Activated CD4-positive, alpha-beta T cell treated with anti-CD3 and anti-CD28 coated beads, Interleukin-2, amount 50 U/mL, for 24 hours (primary cell): ENCODE measurements at regions not wholly inside any gene's neighbourhood (a gene's known extent, or its start where the extent isn't known, plus 50 kb on each side); places are given as distances from the start of the nearest gene placed in this dataset.

Experiments used
- DNase-seq, 2 donors: peaks; one replicate each; pipeline ENCODE4 v3.0.0-alpha.2; 2020; ENCODE audit warnings: low read depth in 1 of 2, low spot score in 1 of 2

DNA sequence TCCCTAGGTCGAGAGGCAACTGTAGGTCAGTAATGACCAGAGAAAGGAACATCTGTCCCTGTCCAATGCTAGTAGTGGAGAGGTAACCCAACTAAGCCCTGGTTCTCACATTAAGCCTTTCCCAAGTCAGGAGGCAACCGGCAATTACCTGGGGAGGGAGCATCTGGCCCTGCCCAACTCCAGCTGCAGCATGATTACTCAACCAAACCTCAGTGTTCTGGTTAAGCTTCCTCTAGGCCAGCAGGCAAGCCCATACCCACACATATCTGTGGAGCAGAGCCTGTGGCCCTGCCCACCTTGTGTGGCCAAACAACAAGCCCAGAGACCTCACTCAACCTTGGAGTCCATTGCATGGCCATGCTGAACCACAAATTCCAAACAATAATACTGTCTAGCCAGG is 220.8 kb upstream of the SLC24A2 start:
- no peak for DNase-seq

DNA sequence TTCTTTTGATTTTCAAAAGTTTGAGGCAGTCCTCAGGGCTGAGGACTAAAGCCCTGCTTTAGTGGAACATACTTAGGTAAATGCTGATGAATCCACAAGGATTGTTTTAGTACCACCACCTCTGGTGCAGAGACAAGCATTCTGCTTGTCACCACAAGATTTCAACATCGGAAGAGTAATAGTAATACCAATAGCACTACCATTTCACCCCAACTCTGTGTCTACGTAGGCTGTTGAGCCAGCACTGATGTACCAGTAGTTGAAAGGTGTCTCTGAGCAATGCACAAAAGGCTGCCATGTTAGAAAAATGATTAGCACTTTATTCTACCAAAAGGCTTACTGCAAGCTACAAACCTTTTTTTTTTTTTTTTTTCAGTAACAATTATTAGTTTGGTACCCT is 213.2 kb upstream of the SLC24A2 start:
- DNase-seq: no peak

DNA sequence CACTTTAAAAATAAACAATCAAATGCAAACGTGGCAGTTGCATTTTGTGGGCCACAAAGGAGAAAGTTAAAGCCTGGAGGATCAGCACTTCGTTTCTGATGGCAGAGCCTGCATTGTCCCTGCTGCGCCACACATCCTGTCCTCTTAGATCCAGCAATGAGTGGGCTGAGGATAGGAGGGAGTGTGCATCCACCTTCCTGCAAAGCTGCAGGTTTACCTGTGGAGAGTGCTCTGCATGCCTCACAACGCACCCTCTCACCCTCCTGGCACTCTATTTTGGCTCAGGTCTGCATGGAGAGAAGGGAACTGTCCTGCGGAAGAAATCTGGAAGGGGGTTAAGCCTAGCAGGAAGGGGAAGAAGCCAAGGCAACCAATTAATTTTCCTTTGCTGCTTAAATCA is 212.2 kb upstream of the SLC24A2 start:
- DNase-seq: no peak

DNA sequence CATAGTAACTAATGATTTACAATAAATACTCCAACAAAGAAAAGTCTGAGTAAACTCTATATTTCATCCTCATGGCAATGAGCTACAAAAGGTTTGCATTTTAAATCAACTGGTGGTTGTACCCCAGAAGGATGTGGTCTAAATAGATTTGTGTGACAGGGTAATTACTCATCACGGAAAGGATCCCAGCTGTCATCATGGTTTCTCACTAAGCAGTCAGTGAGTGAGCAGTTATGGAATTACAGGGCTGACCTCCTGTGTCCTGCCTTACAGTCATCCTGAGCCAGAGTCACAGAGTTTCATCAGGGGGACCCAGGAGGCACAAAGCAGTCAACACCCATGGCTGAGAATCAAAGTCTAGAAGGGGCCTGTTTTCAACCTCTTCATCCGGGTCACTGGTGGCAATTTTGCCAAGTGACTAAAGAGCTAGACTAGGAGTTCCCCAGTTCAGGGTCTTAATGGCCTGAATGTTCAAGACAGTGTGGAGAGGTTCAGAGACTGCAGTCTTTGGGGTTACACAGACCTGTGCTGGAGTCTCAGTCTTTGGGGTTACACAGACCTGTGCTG is 210.7 kb upstream of the SLC24A2 start:
- DNase-seq: peak; percentile 20 to 63

DNA sequence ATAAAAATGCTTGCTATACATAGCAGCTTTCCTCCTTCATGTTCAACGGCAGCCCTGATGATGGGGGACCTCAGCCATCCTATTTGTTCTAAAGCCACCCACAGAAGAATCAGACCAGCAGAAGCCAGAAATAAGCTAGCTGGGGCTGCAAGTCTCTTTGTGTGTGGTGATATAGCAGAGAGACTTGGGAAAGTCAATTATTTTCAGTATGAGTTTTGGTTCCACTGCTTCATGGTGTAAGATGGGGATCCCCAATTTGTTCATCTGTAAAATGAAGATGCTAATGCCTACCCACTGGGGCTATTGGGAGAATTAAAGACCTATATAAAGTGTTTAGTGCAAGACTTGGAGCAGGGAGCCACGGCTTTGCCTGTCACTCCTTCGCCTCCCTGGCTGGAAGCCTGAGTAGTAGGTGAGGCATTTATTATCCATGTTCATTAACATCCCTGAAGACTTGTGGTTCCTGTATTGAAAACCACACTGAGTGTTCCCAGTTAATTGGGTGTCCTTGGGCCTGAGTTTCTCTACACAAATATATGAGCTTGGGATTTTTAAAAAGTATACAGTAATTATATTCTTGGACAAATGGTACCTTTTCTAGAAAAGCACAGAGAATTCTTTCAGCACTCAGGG is 210.1 kb upstream of the SLC24A2 start:
- DNase-seq: no peak

DNA sequence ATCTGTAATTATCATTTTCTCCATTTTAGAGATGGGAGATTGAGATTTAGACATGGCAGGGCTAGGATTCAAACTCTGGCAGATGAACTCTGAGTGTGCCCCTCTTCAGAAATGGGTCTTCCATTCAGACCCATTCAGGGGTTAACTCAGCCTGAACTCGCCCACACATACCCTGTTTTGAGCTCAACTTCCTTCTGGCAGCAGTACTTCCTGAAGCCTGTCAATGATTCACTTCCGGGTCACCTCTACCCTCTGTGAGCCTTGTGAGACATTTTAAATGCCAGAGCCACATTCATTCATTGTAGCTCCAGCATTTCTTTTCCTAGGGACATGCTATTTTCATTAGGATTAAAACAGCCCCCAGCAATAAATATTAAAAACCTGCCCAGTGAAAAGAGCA is 209.3 kb upstream of the SLC24A2 start:
- no peak for DNase-seq

DNA sequence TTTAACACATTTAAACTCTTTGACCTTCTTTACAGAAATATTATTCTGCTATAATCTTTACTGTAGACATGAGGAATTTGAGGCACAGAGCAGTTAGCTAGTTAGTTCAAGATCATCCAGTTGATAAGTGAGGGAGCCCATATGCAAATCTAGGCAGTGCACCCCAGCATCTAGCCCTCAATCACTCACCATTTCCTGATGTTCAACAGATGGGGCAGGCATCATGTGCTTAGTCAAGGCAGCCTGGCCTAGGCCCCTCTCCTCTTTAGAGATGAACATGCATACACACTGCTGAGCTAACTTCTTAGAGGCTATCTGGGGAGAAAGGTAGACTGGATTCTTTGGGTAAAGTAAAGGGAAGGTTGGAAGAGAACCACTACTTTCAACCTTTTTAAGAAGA is 206.8 kb upstream of the SLC24A2 start:
- DNase-seq: no peak

DNA sequence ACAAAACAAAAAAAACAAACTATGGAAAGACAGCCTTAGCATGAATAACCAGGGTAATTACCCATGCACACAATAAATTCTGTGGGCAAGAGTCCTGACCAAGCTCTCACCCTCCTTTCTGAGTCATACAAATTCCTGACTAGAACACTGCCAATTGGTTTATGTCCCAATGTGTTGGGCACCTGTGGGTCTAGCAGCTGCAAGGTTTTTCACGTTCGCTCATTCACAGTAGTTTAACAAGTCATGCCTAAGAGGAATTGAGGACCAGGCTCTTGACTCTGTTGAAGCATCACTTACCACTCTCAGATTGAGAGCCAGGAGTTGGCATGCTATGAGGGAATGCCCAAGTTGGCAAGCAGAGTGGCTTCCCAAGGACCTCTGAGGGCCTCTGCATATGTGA is 205.5 kb upstream of the SLC24A2 start:
- no peak for DNase-seq

DNA sequence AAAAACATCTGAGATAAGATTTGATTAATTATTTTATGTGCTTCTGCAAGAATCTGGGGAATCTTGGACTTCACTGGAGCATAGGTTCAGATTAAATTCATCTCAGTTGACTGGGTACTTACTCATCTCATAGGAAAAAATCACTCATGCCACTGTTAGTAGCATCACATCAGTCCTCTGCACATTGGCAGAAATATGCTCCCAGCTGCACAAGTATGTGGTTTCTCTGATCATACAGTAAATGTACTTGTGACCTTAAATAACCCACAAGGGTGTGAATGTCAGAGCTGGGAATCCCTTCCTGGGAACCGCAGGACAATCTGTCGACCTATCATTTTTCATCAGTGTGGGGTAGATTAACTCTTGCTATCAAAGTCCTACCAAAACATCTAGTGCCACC is 203.7 kb upstream of the SLC24A2 start:
- peak in 1 of 2 donors; percentile 31 for DNase-seq

DNA sequence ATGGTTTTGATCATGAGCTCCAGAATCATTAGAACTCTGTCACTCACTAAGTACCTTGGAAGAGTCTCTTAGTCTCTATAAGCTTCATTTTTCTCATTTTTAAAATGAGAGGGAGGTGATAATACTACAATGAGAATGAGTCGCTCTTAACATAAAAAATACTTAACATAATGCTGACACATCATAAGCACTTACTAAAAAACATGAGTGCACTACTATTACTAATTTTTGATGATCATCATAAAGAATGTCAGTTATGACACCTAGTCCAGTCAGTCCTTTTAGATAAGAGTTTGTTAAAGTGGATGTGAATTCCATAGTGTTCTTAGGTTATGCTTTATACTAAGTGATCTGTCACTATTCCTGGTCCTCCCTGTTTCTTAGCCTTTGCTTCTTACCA is 200.4 kb upstream of the SLC24A2 start:
- no peak for DNase-seq

DNA sequence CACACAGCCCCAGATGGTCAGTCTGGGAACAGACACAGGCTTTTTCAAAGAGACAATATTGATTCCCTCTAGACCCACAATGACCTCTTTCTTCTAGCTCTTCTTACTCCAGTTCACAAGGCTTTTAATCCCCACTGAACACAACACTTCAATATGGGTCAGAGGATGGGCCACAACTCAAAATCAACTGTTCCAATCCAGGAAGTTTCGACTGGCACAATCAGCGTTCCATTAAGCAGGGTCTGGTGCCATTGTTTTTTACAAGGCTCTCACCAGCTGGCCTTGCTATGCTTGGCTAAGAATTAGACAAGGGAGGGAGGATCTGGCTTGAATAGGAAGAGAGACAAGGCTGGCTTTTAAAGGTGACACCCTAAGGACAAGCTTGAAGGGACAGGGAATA is 199.4 kb upstream of the SLC24A2 start:
- DNase-seq: no peak

DNA sequence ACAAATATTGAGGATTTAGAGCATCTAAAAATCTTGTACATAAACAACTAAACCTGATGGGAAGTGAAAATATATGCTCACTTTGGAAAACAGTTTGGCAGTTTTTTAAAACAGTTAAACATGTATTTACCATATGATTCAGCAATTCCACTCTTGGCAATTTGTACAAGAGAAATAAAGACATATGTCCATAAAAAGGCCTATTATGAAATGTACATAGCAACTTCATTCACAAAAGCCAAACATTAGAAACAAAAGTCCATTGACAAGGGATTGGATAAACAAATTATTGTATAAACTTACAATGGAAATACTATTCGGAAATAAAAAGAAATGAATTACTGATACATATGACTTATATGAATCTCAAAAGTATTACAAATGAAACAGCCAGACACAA is 196.2 kb upstream of the SLC24A2 start:
- no peak for DNase-seq

DNA sequence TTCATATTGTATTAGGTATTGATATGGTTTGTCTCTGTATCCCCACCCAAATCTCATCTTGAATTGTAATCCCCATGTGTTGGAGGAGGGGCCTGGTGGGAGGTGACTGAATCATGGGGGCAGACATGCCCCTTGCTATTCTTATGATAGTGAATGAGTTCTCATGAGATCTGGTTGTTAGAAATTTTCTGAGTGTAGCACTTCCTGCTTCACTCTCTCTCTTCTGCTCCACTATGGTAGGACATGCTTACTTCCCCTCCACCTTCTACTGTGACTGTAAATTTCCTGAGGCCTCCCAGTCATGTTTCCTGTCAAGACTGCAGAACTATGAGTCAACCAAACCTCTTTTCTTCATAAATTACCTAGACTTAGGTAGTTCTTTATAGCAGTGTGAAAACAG is 187.4 kb upstream of the SLC24A2 start:
- DNase-seq: peak in 1 of 2 donors; percentile 47

DNA sequence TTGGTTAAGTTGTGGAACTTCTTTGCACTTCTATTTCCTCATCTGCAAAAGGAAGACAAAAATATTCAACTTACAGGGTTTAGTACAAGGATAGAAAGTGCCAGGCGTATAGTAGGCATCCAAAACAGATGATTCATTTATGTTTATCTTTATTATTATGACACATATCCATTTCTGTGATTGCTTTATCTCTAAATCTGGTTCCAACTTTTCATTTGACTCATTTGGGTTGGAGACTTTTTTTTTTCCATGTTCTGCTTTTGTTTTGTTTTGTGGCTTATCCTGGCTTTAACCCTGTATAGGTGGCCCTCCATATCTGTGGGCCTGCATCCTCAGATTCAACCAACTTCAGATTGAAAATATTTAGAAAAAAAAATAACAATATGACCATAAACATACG is 186.7 kb upstream of the SLC24A2 start:
- DNase-seq: no peak

DNA sequence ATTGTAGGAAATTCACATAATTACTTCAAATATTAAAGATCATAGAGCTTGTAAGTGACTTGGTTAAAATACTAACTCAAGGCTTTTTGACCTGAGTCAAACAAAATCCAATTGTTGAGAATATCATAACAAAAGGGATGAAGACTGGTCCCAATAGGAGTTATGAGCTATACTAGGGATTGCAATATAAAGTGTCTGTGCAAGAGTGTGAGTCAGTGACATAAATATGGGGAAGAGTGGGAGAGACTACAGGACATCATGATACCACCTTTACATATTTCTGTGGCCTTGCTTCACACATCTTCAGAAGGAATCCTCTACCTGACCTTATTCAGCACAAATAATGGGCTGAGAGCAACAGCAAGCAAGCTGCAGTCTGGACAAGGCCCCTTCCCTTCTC is 180.9 kb upstream of the SLC24A2 start:
- no peak for DNase-seq

DNA sequence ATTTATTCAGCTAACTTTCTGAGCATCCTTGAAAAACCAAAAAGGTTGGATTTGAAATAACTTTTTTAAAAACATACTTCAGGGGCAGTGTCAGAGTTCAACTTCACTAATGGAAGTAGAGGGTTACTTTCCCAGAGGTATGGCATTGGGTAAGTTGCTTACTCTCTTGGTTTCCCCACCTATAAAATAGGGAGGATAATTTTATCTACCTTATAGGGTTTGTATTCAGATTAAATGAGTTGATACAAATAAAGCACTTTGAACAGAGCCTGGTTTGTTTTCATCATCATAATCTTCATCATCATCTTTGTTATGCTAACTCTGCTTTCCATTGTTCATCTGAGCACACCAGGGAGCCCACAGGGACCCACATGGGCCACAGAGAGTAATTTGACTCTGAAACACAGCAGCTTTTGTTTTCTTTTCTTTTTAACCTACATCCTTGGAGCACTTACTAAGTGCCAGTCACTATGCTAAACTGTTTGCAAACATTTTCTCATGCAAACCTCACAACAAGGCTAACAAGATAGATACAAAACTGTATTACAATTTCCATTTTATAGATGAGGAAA is 179.1 kb upstream of the SLC24A2 start:
- no peak for DNase-seq

DNA sequence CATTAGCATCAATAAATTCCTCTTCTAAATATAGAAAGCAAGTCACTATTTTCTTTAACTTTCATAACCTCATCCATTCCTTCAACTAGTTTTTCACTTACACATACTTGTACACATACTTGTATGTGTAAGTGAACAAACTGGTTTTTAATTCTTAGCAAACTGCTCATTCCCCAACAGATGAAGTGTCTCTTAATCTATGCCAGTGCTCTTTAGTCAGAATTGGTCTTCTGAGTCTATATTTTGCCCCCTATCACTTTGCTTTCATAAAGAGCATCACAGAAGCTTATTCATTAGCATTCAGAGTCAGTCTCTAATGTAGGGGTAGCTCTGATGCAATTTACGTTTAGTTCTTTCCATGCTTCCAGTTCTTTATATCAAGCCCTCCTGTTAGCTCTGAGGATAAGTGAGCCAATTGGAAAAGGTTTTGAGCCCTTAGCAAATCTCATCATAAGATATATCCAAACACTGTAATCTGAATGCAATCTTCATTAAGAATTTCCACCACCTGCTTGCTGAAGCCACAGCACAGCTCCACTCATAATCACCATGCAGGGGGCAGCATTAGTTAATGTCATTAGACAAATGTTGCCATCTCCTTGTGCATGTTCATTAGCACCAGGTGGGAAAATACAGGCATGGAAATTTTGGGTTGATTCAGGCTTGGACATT is 178.5 kb upstream of the SLC24A2 start:
- DNase-seq: no peak

DNA sequence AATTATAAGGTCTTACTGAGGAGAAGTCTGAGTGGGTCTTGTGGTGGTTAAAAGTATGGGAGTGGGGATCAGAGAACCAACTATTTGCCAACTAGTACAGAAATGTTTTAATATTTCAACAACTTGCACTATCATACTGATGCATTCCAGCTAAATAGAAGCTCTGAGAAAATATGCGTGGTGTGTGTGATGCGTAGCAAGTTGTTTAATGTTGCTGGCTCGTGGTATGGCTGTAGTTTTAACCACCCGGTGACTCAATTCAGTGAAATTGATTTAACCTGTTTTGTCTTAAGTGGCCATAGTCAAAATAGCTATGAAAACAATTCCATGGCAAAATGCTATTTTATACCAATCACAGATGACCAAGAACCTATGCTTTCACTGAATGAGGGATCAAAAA is 176.5 kb upstream of the SLC24A2 start:
- DNase-seq: no peak

DNA sequence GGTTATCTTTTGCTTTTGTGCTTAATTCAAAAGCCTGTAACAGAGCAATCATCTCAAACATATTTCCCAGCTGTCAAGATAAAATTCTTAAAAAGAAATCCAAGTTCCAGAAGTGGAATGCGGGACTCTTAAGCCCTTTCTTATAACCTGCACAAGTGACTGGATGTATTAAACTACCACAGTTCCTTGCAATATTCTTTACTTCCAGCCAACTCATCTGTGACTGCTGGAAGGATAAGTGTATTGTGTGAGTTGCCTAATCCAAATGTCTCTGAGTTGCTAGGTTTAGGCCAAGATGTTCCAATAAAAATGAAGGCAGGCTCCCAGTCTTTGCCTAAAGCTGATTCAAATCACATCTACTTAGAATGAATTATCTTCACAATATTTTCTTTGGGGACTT is 159.2 kb upstream of the SLC24A2 start:
- DNase-seq: no peak

DNA sequence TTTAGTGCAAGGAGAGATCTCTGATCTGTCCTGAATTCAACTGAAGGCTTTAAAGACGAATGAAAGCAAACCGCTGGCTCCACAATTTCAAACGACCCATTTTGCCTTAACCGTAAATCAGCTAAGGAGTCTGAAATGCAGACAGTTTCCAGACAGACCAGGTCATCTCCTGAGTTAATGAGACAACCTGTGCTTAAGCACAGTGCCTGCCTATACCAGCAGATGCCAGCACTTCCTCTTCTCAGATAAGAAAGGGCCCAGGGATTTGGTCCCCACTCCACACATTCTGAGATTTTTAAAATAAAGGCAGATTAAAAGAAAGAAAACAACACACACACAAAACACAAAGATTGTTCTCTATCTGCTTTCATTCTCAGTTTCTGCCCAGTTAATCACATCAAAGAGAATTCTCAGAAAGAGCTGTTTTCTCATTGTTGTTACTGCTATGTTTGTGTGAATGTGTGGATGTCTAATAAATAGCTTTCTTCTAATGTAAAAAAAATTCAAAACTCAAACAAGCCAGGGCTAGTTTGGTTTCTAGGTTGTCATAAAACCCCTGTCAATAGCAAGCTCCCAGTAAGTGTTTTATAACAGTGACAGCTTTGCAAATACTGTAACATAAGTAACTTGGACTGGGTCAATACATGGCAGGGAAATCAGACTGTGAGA is 157.7 kb upstream of the SLC24A2 start:
- DNase-seq: no peak

DNA sequence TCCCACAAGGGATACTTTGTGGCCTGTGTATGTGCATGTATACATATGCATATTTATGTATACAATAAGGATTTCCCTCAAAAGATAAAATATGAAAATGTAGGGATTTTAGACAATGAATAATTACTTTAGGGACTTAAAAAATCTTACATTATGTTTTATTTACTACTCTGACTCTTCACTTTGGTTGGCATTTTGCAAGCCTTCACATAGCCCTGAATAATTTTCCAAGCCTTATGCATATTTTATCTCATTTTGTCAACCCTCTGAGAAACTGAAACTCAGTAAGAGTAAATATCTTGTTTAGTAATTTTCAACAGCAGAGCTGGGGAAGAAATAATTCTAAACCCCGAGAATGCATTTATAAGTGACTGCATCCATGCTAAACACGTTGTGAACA is 153.0 kb upstream of the SLC24A2 start:
- DNase-seq: no peak
